Liver (tissue), 8 donors: ENCODE measurements at regions not wholly inside any gene's neighbourhood (a gene's known extent, or its start where the extent isn't known, plus 50 kb on each side); places are given as distances from the start of the nearest gene placed in this dataset.
A peak's percentile ranks its signal among the peaks of the same experiment; 100 is the strongest.

Source experiments
- DNase-seq: peaks from one replicate; pipeline ENCODE4 v3.0.0-alpha.2; 2017; ENCODE audit warnings: low spot score
- H3K27ac ChIP-seq, 2 donors: one replicate each; pipeline ENCODE4 v1.7.0; 2013; ENCODE audit warnings: inconsistent platforms in 2 of 2, low read length in 2 of 2, control low read depth in 1 of 2, low read depth in 1 of 2, mild to moderate bottlenecking in 1 of 2
- H3K27me3 ChIP-seq, 4 donors: one replicate each; pipeline versions ENCODE4 v1.6.1 to v1.7.0; 2013; ENCODE audit warnings: low read length in 3 of 4, inconsistent platforms in 1 of 4, mild to moderate bottlenecking in 1 of 4, moderate library complexity in 1 of 4; ENCODE audit not compliant: control insufficient read depth in 4 of 4, insufficient read depth in 4 of 4
- H3K36me3 ChIP-seq, 4 donors: one replicate each; pipeline versions ENCODE4 v1.6.1 to v1.7.0; 2013; ENCODE audit warnings: low read length in 3 of 4, mild to moderate bottlenecking in 3 of 4, low read depth in 1 of 4, moderate library complexity in 1 of 4; ENCODE audit not compliant: control insufficient read depth in 4 of 4, insufficient read depth in 3 of 4
- H3K4me1 ChIP-seq, 4 donors: one replicate each; pipeline versions ENCODE4 v1.6.1 to v1.7.0; 2013; ENCODE audit warnings: low read length in 3 of 4, mild to moderate bottlenecking in 3 of 4, moderate library complexity in 1 of 4; ENCODE audit not compliant: control insufficient read depth in 4 of 4, insufficient read depth in 4 of 4
- H3K4me3 ChIP-seq, 3 donors: one replicate each; pipeline versions ENCODE4 v1.6.1 to v1.7.0; 2013; ENCODE audit warnings: low read length in 3 of 3, control low read depth in 1 of 3, low read depth in 1 of 3, mild to moderate bottlenecking in 1 of 3
- H3K9ac ChIP-seq, 2 donors: one replicate each; pipeline ENCODE4 v1.7.0; 2013; ENCODE audit warnings: low read length in 2 of 2, mild to moderate bottlenecking in 2 of 2, moderate library complexity in 2 of 2, control low read depth in 1 of 2, low read depth in 1 of 2
- H3K9me3 ChIP-seq, 4 donors: one replicate each; pipeline versions ENCODE4 v1.6.1 to v1.7.0; 2013; ENCODE audit warnings: low read length in 3 of 4; ENCODE audit not compliant: control insufficient read depth in 4 of 4
- EGR1 ChIP-seq, 2 donors: IDR thresholded peaks; 2 replicates each; pipeline ENCODE4 v1.6.1; 2016 to 2018; ENCODE audit warnings: antibody characterized with exemption in 2 of 2, low read depth in 2 of 2
- FOXA1 ChIP-seq: IDR thresholded peaks from 2 replicates; pipeline ENCODE4 v1.6.1; 2016; ENCODE audit warnings: antibody characterized with exemption
- GABPA ChIP-seq, 2 donors: IDR thresholded peaks in 1 of 2; conservative IDR thresholded peaks in 1 of 2; 2 replicates each; pipeline ENCODE4 v1.6.1; 2016; ENCODE audit warnings: antibody characterized with exemption in 2 of 2, mild to moderate bottlenecking in 1 of 2, moderate library complexity in 1 of 2
- HNF4A ChIP-seq, 2 donors: conservative IDR thresholded peaks; 2 replicates each; pipeline ENCODE4 v1.6.1; 2016; ENCODE audit warnings: antibody characterized with exemption in 2 of 2, mild to moderate bottlenecking in 2 of 2
- HNF4G ChIP-seq: IDR thresholded peaks from 2 replicates; pipeline ENCODE4 v1.6.1; 2016; ENCODE audit warnings: antibody characterized with exemption
- JUND ChIP-seq, 2 donors: IDR thresholded peaks; 2 replicates each; pipeline ENCODE4 v1.6.1; 2016; ENCODE audit warnings: antibody characterized with exemption in 2 of 2
- NR2F2 ChIP-seq: IDR thresholded peaks from 2 replicates; pipeline ENCODE4 v1.6.1; 2016; ENCODE audit warnings: antibody characterized with exemption
- RAD21 ChIP-seq, 2 donors: IDR thresholded peaks; 2 replicates each; pipeline ENCODE4 v1.6.1; 2016; ENCODE audit warnings: antibody characterized with exemption in 2 of 2, mild to moderate bottlenecking in 2 of 2
- REST ChIP-seq: IDR thresholded peaks from 2 replicates; pipeline ENCODE4 v1.6.1; 2016; ENCODE audit warnings: antibody characterized with exemption, mild to moderate bottlenecking
- RXRA ChIP-seq, 2 donors: IDR thresholded peaks; 2 replicates each; pipeline ENCODE4 v1.6.1; 2017 to 2018; ENCODE audit warnings: antibody characterized with exemption in 2 of 2, mild to moderate bottlenecking in 1 of 2
- SP1 ChIP-seq: IDR thresholded peaks from 2 replicates; pipeline ENCODE4 v1.6.1; 2018; ENCODE audit warnings: antibody characterized with exemption, mild to moderate bottlenecking
- TAF1 ChIP-seq: conservative IDR thresholded peaks from 2 replicates; pipeline ENCODE4 v1.6.1; 2016; ENCODE audit warnings: antibody characterized with exemption, mild to moderate bottlenecking
- YY1 ChIP-seq: IDR thresholded peaks from 2 replicates; pipeline ENCODE4 v1.6.1; 2016; ENCODE audit warnings: antibody characterized with exemption, mild to moderate bottlenecking
- ZBTB33 ChIP-seq: IDR thresholded peaks from 2 replicates; pipeline ENCODE4 v1.6.1; 2016; ENCODE audit warnings: antibody characterized with exemption
- WGBS: extraction: QIAGEN DNeasy Blood & Tissue Kit; methylation state at CpG from one replicate; pipeline ENCODE4 v1.1.7; 2013; 5-methylcytosine and 5-hydroxymethylcytosine counted together
- TF ChIP-seq, protein P1 (sequence below): fragments of 150-350 bp; IDR thresholded peaks from 2 replicates; pipeline ENCODE4 v1.5.1; 2017; ENCODE audit warnings: improper control_type of control experiment, low read depth, low read length; ENCODE audit not compliant: missing input control
- TF ChIP-seq, protein P2 (sequence below): IDR thresholded peaks from 2 replicates; pipeline ENCODE4 v1.6.1; 2016; ENCODE audit warnings: antibody characterized with exemption
- TF ChIP-seq, protein P3 (sequence below): IDR thresholded peaks from 2 replicates; pipeline ENCODE4 v1.6.1; 2016; ENCODE audit warnings: antibody characterized with exemption
- donor health status: healthy.
- donor health status: healthy.
- donor health status: healthy.
- donor health status: healthy.
- donor health status: healthy.

GRCh38 chr11:100525197-100525596 is 161.9 kb upstream of the ARHGAP42 start:
- DNase-seq: no peak
- H3K27ac ChIP-seq: no peak overlapping the region
- H3K4me1 ChIP-seq: no peaks in the 10 kb centered on the region
- WGBS: 51% methylated on average over 4 of the region's 4 CpGs
- no peaks in the 10 kb centered on the region for H3K36me3 ChIP-seq
- peaks cover 0 to 13% (median 0%) of the 10 kb centered on the region in 4 donors for H3K9me3 ChIP-seq
- H3K9ac ChIP-seq: no peak overlapping the region
- no peaks in the 10 kb centered on the region for H3K27me3 ChIP-seq
- no peak overlapping the region for H3K4me3 ChIP-seq
- peak in 1 of 2 donors; percentile 15 for TF ChIP-seq HNF4A (conservative IDR thresholded peaks at IDR 0.05)
- no peak for TF ChIP-seq ZBTB33

DNA sequence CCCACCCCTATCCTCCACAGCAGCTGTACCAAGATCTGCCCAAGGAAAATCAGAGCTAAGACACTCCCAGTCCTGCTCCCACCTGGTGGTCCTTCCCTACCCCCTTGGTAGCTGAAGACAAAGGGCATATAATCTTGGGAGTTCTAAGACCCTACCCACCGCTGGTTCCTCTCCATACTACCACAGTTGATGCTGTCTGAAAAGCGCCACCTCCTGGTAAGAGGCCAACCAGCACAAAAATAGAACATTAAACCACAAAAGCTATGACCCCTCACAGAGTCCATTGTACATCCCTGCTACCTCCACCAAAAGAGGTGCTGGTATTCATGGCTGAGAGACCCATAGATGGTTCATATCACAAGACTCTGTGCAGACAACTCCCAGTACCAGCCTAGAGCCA is 161.5 kb upstream of the ARHGAP42 start:
- 22% methylated on average over 2 of the region's 2 CpGs for WGBS
- no peak for DNase-seq
- no peaks in the 10 kb centered on the region for H3K36me3 ChIP-seq
- peaks cover 0 to 13% (median 0%) of the 10 kb centered on the region in 4 donors for H3K9me3 ChIP-seq
- no peak for TF ChIP-seq RAD21 (IDR thresholded peaks at IDR 0.05)
- no peak for TF ChIP-seq EGR1 (IDR thresholded peaks at IDR 0.05; ENCODE audit: low read depth in 2 of 2)
- no peak for TF ChIP-seq HNF4A (conservative IDR thresholded peaks at IDR 0.05)
- TF ChIP-seq JUND (IDR thresholded peaks at IDR 0.05): no peak
- TF ChIP-seq NR2F2: no peak
- no peak for TF ChIP-seq HNF4G
- TF ChIP-seq REST: no peak
- TF ChIP-seq, protein P1, sequence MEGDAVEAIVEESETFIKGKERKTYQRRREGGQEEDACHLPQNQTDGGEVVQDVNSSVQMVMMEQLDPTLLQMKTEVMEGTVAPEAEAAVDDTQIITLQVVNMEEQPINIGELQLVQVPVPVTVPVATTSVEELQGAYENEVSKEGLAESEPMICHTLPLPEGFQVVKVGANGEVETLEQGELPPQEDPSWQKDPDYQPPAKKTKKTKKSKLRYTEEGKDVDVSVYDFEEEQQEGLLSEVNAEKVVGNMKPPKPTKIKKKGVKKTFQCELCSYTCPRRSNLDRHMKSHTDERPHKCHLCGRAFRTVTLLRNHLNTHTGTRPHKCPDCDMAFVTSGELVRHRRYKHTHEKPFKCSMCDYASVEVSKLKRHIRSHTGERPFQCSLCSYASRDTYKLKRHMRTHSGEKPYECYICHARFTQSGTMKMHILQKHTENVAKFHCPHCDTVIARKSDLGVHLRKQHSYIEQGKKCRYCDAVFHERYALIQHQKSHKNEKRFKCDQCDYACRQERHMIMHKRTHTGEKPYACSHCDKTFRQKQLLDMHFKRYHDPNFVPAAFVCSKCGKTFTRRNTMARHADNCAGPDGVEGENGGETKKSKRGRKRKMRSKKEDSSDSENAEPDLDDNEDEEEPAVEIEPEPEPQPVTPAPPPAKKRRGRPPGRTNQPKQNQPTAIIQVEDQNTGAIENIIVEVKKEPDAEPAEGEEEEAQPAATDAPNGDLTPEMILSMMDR: no peak
- no peak for TF ChIP-seq YY1
- no peak for TF ChIP-seq SP1
- no peak for TF ChIP-seq GABPA (IDR thresholded peaks at IDR 0.05 in 1 of 2, conservative IDR thresholded peaks at IDR 0.05 in 1 of 2)
- TF ChIP-seq RXRA (IDR thresholded peaks at IDR 0.05): no peak
- TF ChIP-seq, protein P2, sequence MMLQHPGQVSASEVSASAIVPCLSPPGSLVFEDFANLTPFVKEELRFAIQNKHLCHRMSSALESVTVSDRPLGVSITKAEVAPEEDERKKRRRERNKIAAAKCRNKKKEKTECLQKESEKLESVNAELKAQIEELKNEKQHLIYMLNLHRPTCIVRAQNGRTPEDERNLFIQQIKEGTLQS: no peak
- TF ChIP-seq ZBTB33: no peak
- no peak for TF ChIP-seq FOXA1
- TF ChIP-seq, protein P3, sequence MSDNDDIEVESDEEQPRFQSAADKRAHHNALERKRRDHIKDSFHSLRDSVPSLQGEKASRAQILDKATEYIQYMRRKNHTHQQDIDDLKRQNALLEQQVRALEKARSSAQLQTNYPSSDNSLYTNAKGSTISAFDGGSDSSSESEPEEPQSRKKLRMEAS: no peak
- no peak for TF ChIP-seq TAF1
- H3K9ac ChIP-seq: no peak overlapping the region
- no peaks in the 10 kb centered on the region for H3K27me3 ChIP-seq
- no peaks in the 10 kb centered on the region for H3K4me1 ChIP-seq
- no peak overlapping the region for H3K27ac ChIP-seq
- no peak overlapping the region for H3K4me3 ChIP-seq
